ENCODE measurements at regions not wholly inside any gene's neighbourhood (a gene's known extent, or its start where the extent isn't known, plus 50 kb on each side); places are given as distances from the start of the nearest gene placed in this dataset.

- intact Hi-C loops (cut with micrococcal nuclease) = no loop called here
- no peaks in the 10 kb centered on the region for H3K36me3 ChIP-seq (ENCODE audit: insufficient read depth, low read length)
- Mint-ChIP-seq H3K27ac (no peak overlapping the region), H3K4me3 (no peak overlapping the region), H3K9me3 (peaks cover 0 to 20% (median 5%) of the 10 kb centered on the region in 8 donors), H3K27me3 (no peaks in the 10 kb centered on the region), H3K4me1 (no peaks in the 10 kb centered on the region), H3K36me3 (no peaks in the 10 kb centered on the region)
- no peak overlapping the region for H3K27ac ChIP-seq (ENCODE audit: low read depth, low read length)
- H3K9me3 ChIP-seq (ENCODE audit: control insufficient read depth in 1 of 2, low read length in 2 of 2) = no peaks in the 10 kb centered on the region
- H3K27me3 ChIP-seq (ENCODE audit: insufficient read depth, low read length) = no peaks in the 10 kb centered on the region
- no peak for DNase-seq
- no peak overlapping the region for H3K4me3 ChIP-seq (ENCODE audit: low read length in 2 of 2)
- ChIA-PET POLR2A (ENCODE audit: partially characterized antibody) (no interaction called here), CTCF (ENCODE audit: partially characterized antibody) (no interaction called here)
- H3K4me1 ChIP-seq (ENCODE audit: insufficient read depth, low read length) = no peaks in the 10 kb centered on the region
Measured at GRCh38 chr18:30709595-30709994, 332.9 kb downstream of the DSC3 start.

- no peak overlapping the region for H3K27ac ChIP-seq (ENCODE audit: low read depth, low read length)
- CTCF ChIA-PET (ENCODE audit: partially characterized antibody) = no interaction called here
- Mint-ChIP-seq H3K36me3 (no peaks in the 10 kb centered on the region), H3K27me3 (no peaks in the 10 kb centered on the region), H3K4me1 (no peaks in the 10 kb centered on the region), H3K27ac (no peak overlapping the region), H3K4me3 (no peak overlapping the region), H3K9me3 (peaks cover 0 to 30% (median 8%) of the 10 kb centered on the region in 8 donors)
- H3K36me3 ChIP-seq (ENCODE audit: insufficient read depth, low read length) = no peaks in the 10 kb centered on the region
- DNase-seq = no peak
- POLR2A ChIA-PET (ENCODE audit: partially characterized antibody) = no interaction called here
- H3K27me3 ChIP-seq (ENCODE audit: insufficient read depth, low read length) = no peaks in the 10 kb centered on the region
- H3K4me1 ChIP-seq (ENCODE audit: insufficient read depth, low read length) = no peaks in the 10 kb centered on the region
- intact Hi-C loops (cut with micrococcal nuclease) = no loop called here
- no peak overlapping the region for H3K4me3 ChIP-seq (ENCODE audit: low read length in 2 of 2)
- no peaks in the 10 kb centered on the region for H3K9me3 ChIP-seq (ENCODE audit: control insufficient read depth in 1 of 2, low read length in 2 of 2)
Measured at GRCh38 chr18:30705943-30706342, 336.6 kb downstream of the DSC3 start.

GRCh38 chr18:30698571-30698970, 344.0 kb downstream of the DSC3 start:
- Histone ChIP-seq H3K9me3 (ENCODE audit: control insufficient read depth in 1 of 2, low read length in 2 of 2) (no peaks in the 10 kb centered on the region), H3K27me3 (ENCODE audit: insufficient read depth, low read length) (no peaks in the 10 kb centered on the region), H3K4me3 (ENCODE audit: low read length in 2 of 2) (no peak overlapping the region), H3K36me3 (ENCODE audit: insufficient read depth, low read length) (no peaks in the 10 kb centered on the region), H3K27ac (ENCODE audit: low read depth, low read length) (no peak overlapping the region), H3K4me1 (ENCODE audit: insufficient read depth, low read length) (no peaks in the 10 kb centered on the region)
- no peaks in the 10 kb centered on the region for H3K36me3 Mint-ChIP-seq
- no peaks in the 10 kb centered on the region for H3K27me3 Mint-ChIP-seq
- intact Hi-C loops (cut with micrococcal nuclease) = no loop called here
- peaks cover 0 to 18% (median 13%) of the 10 kb centered on the region in 8 donors for H3K9me3 Mint-ChIP-seq
- CTCF ChIA-PET (ENCODE audit: partially characterized antibody) = interaction anchor here (1.1 kb wide), 1 partner anchor 12 kb away, joined by 4 read pairs; no protein-coding TSS in a partner anchor
- DNase-seq = no peak
- no peak overlapping the region for H3K4me3 Mint-ChIP-seq
- no peaks in the 10 kb centered on the region for H3K4me1 Mint-ChIP-seq
- POLR2A ChIA-PET (ENCODE audit: partially characterized antibody) = no interaction called here
- H3K27ac Mint-ChIP-seq = no peak overlapping the region

GRCh38 chr18:30696201-30696600, 346.3 kb downstream of the DSC3 start:
- H3K4me1 ChIP-seq (ENCODE audit: insufficient read depth, low read length) = no peaks in the 10 kb centered on the region
- no peak overlapping the region for H3K27ac Mint-ChIP-seq
- no peaks in the 10 kb centered on the region for H3K4me1 Mint-ChIP-seq
- H3K27me3 ChIP-seq (ENCODE audit: insufficient read depth, low read length) = no peaks in the 10 kb centered on the region
- intact Hi-C loops (cut with micrococcal nuclease) = no loop called here
- no peak overlapping the region for H3K4me3 Mint-ChIP-seq
- H3K4me3 ChIP-seq (ENCODE audit: low read length in 2 of 2) = no peak overlapping the region
- no peak overlapping the region for H3K27ac ChIP-seq (ENCODE audit: low read depth, low read length)
- DNase-seq = no peak
- POLR2A ChIA-PET (ENCODE audit: partially characterized antibody) = no interaction called here
- H3K36me3 Mint-ChIP-seq = no peaks in the 10 kb centered on the region
- H3K9me3 Mint-ChIP-seq = peaks cover 0 to 13% (median 9%) of the 10 kb centered on the region in 8 donors
- no peaks in the 10 kb centered on the region for H3K9me3 ChIP-seq (ENCODE audit: control insufficient read depth in 1 of 2, low read length in 2 of 2)
- CTCF ChIA-PET (ENCODE audit: partially characterized antibody) = no interaction called here
- no peaks in the 10 kb centered on the region for H3K27me3 Mint-ChIP-seq
- no peaks in the 10 kb centered on the region for H3K36me3 ChIP-seq (ENCODE audit: insufficient read depth, low read length)

- no peak overlapping the region for H3K27ac Mint-ChIP-seq
- no peaks in the 10 kb centered on the region for H3K4me1 Mint-ChIP-seq
- H3K36me3 ChIP-seq (ENCODE audit: insufficient read depth, low read length) = no peaks in the 10 kb centered on the region
- H3K4me3 ChIP-seq (ENCODE audit: low read length in 2 of 2) = no peak overlapping the region
- H3K9me3 ChIP-seq (ENCODE audit: control insufficient read depth in 1 of 2, low read length in 2 of 2) = no peaks in the 10 kb centered on the region
- H3K4me1 ChIP-seq (ENCODE audit: insufficient read depth, low read length) = no peaks in the 10 kb centered on the region
- no peak overlapping the region for H3K27ac ChIP-seq (ENCODE audit: low read depth, low read length)
- H3K27me3 Mint-ChIP-seq = no peaks in the 10 kb centered on the region
- H3K9me3 Mint-ChIP-seq = peaks cover 0 to 10% (median 5%) of the 10 kb centered on the region in 8 donors
- ChIA-PET POLR2A (ENCODE audit: partially characterized antibody) (no interaction called here), CTCF (ENCODE audit: partially characterized antibody) (no interaction called here)
- no peaks in the 10 kb centered on the region for H3K36me3 Mint-ChIP-seq
- H3K27me3 ChIP-seq (ENCODE audit: insufficient read depth, low read length) = no peaks in the 10 kb centered on the region
- no peak for DNase-seq
- no peak overlapping the region for H3K4me3 Mint-ChIP-seq
- intact Hi-C loops (cut with micrococcal nuclease) = no loop called here
Measured at GRCh38 chr18:30694773-30695172, 347.8 kb downstream of the DSC3 start.

- Histone ChIP-seq H3K27me3 (ENCODE audit: insufficient read depth, low read length) (no peaks in the 10 kb centered on the region), H3K36me3 (ENCODE audit: insufficient read depth, low read length) (no peaks in the 10 kb centered on the region), H3K9me3 (ENCODE audit: control insufficient read depth in 1 of 2, low read length in 2 of 2) (no peaks in the 10 kb centered on the region), H3K4me1 (ENCODE audit: insufficient read depth, low read length) (no peaks in the 10 kb centered on the region), H3K4me3 (ENCODE audit: low read length in 2 of 2) (no peak overlapping the region), H3K27ac (ENCODE audit: low read depth, low read length) (no peak overlapping the region)
- ChIA-PET POLR2A (ENCODE audit: partially characterized antibody) (no interaction called here), CTCF (ENCODE audit: partially characterized antibody) (no interaction called here)
- no peak overlapping the region for H3K4me3 Mint-ChIP-seq
- peaks cover 0 to 20% (median 10%) of the 10 kb centered on the region in 8 donors for H3K9me3 Mint-ChIP-seq
- no peaks in the 10 kb centered on the region for H3K27me3 Mint-ChIP-seq
- H3K27ac Mint-ChIP-seq = no peak overlapping the region
- no peaks in the 10 kb centered on the region for H3K4me1 Mint-ChIP-seq
- no peaks in the 10 kb centered on the region for H3K36me3 Mint-ChIP-seq
- intact Hi-C loops (cut with micrococcal nuclease) = no loop called here
- no peak for DNase-seq
Measured at GRCh38 chr18:30689216-30689615, 353.3 kb downstream of the DSC3 start.

GRCh38 chr18:30687501-30687900, 355.0 kb downstream of the DSC3 start:
- Mint-ChIP-seq H3K4me3 (no peak overlapping the region), H3K4me1 (no peaks in the 10 kb centered on the region), H3K9me3 (peaks cover 0 to 24% (median 10%) of the 10 kb centered on the region in 8 donors), H3K27ac (no peak overlapping the region), H3K27me3 (no peaks in the 10 kb centered on the region), H3K36me3 (no peaks in the 10 kb centered on the region)
- no peak for DNase-seq
- intact Hi-C loops (cut with micrococcal nuclease) = no loop called here
- Histone ChIP-seq H3K4me1 (ENCODE audit: insufficient read depth, low read length) (no peaks in the 10 kb centered on the region), H3K27ac (ENCODE audit: low read depth, low read length) (no peak overlapping the region), H3K36me3 (ENCODE audit: insufficient read depth, low read length) (no peaks in the 10 kb centered on the region), H3K27me3 (ENCODE audit: insufficient read depth, low read length) (no peaks in the 10 kb centered on the region), H3K9me3 (ENCODE audit: control insufficient read depth in 1 of 2, low read length in 2 of 2) (no peaks in the 10 kb centered on the region), H3K4me3 (ENCODE audit: low read length in 2 of 2) (no peak overlapping the region)
- CTCF ChIA-PET (ENCODE audit: partially characterized antibody) = no interaction called here
- POLR2A ChIA-PET (ENCODE audit: partially characterized antibody) = no interaction called here

GRCh38 chr18:30684825-30685481, 357.6 kb downstream of the DSC3 start:
- H3K27me3 ChIP-seq (ENCODE audit: insufficient read depth, low read length) = no peaks in the 10 kb centered on the region
- Mint-ChIP-seq H3K4me3 (no peak overlapping the region), H3K27ac (no peak overlapping the region), H3K4me1 (no peaks in the 10 kb centered on the region), H3K36me3 (no peaks in the 10 kb centered on the region), H3K9me3 (peaks cover 0 to 28% (median 14%) of the 10 kb centered on the region in 8 donors), H3K27me3 (no peaks in the 10 kb centered on the region)
- POLR2A ChIA-PET (ENCODE audit: partially characterized antibody) = no interaction called here
- no peaks in the 10 kb centered on the region for H3K9me3 ChIP-seq (ENCODE audit: control insufficient read depth in 1 of 2, low read length in 2 of 2)
- intact Hi-C loops (cut with micrococcal nuclease) = no loop called here
- no peaks in the 10 kb centered on the region for H3K36me3 ChIP-seq (ENCODE audit: insufficient read depth, low read length)
- DNase-seq = no peak
- CTCF ChIA-PET (ENCODE audit: partially characterized antibody) = no interaction called here
- H3K4me3 ChIP-seq (ENCODE audit: low read length in 2 of 2) = no peak overlapping the region
- H3K27ac ChIP-seq (ENCODE audit: low read depth, low read length) = no peak overlapping the region
- H3K4me1 ChIP-seq (ENCODE audit: insufficient read depth, low read length) = no peaks in the 10 kb centered on the region

Data from CD4-positive, alpha-beta memory T cell (primary cell).